Naive thymus-derived CD4-positive, alpha-beta T cell (primary cell): ENCODE measurements at regions not wholly inside any gene's neighbourhood (a gene's known extent, or its start where the extent isn't known, plus 50 kb on each side); places are given as distances from the start of the nearest gene placed in this dataset.
"Not testable (repeated sequence)": the region's sequence is repeated elsewhere in the genome, so short reads cannot be mapped to it uniquely, and the experiment has no call there.

Experiments used
- ATAC-seq: fragments of 150-1000 bp; cut with Tn5 transposase; 2 replicates; pipeline ENCODE4 v1.10.0; 2021; ENCODE audit warnings: mild to moderate bottlenecking, moderate library complexity
- CTCF ChIA-PET: fragments of 350-600 bp; sonication (Branson Sonifier 250); formaldehyde crosslinking; loops from one replicate; lab custom pipeline; 2021; ENCODE audit warnings: antibody characterized with exemption; lab: Charles Lee
- POLR2A ChIA-PET: fragments of 350-600 bp; sonication (Branson Sonifier 250); formaldehyde crosslinking; loops from one replicate; lab custom pipeline; 2021; ENCODE audit warnings: antibody characterized with exemption, inconsistent platforms; lab: Charles Lee
- DNase-seq, 9 donors: peaks; one replicate each; pipeline versions ENCODE4 v3.0.0 to v3.0.0-alpha.2; 2020 to 2022; ENCODE audit warnings: mixed read lengths in 1 of 9
- H3K27ac ChIP-seq: one replicate; pipeline ENCODE4 v1.7.0; 2013; ENCODE audit warnings: mild to moderate bottlenecking, low read depth, low read length, moderate library complexity
- H3K27me3 ChIP-seq, 2 donors: one replicate each; pipeline ENCODE4 v1.7.0; 2013; ENCODE audit warnings: low read length in 2 of 2, mild to moderate bottlenecking in 2 of 2, moderate library complexity in 2 of 2; ENCODE audit not compliant: control insufficient read depth in 2 of 2, insufficient read depth in 2 of 2
- H3K36me3 ChIP-seq, 3 experiments: 1 replicate in 2 of 3; 2 replicates in 1 of 3; pipeline ENCODE4 v1.7.0; 2013; ENCODE audit warnings: low read length in 3 of 3, mild to moderate bottlenecking in 3 of 3, moderate library complexity in 1 of 3; ENCODE audit not compliant: insufficient read depth in 3 of 3, control insufficient read depth in 2 of 3
- H3K4me1 ChIP-seq, 2 donors: one replicate each; pipeline ENCODE4 v1.7.0; 2013; ENCODE audit warnings: low read length in 2 of 2, mild to moderate bottlenecking in 2 of 2, moderate library complexity in 1 of 2; ENCODE audit not compliant: control insufficient read depth in 2 of 2, insufficient read depth in 2 of 2
- H3K4me3 ChIP-seq: 2 replicates; pipeline ENCODE4 v1.7.0; 2013; ENCODE audit warnings: mild to moderate bottlenecking, low read length
- H3K9me3 ChIP-seq, 3 experiments: 1 replicate in 2 of 3; 2 replicates in 1 of 3; pipeline ENCODE4 v1.7.0; 2013; ENCODE audit warnings: low read length in 3 of 3; ENCODE audit not compliant: control insufficient read depth in 2 of 3
- H3K27ac Mint-ChIP-seq, 9 donors: one replicate each; pipeline ENCODE4 v1.8.0; 2020 to 2022; ENCODE audit warnings: mixed read lengths in 9 of 9, mild to moderate bottlenecking in 8 of 9, moderate library complexity in 5 of 9, inconsistent platforms in 2 of 9
- H3K27me3 Mint-ChIP-seq, 5 donors: one replicate each; pipeline ENCODE4 v1.8.0; 2021 to 2022; ENCODE audit warnings: mixed read lengths in 5 of 5, mild to moderate bottlenecking in 1 of 5
- H3K36me3 Mint-ChIP-seq, 5 donors: one replicate each; pipeline ENCODE4 v1.8.0; 2020 to 2022; ENCODE audit warnings: mixed read lengths in 5 of 5, mild to moderate bottlenecking in 3 of 5, inconsistent platforms in 1 of 5
- H3K4me1 Mint-ChIP-seq, 7 donors: one replicate each; pipeline ENCODE4 v1.8.0; 2020 to 2022; ENCODE audit warnings: mixed read lengths in 7 of 7, mild to moderate bottlenecking in 3 of 7, inconsistent platforms in 1 of 7
- H3K4me3 Mint-ChIP-seq, 10 donors: one replicate each; pipeline ENCODE4 v1.8.0; 2020 to 2022; ENCODE audit warnings: mild to moderate bottlenecking in 10 of 10, mixed read lengths in 10 of 10, moderate library complexity in 6 of 10, inconsistent platforms in 2 of 10
- H3K9me3 Mint-ChIP-seq, 11 donors: one replicate each; pipeline ENCODE4 v1.8.0; 2020 to 2022; ENCODE audit warnings: mixed read lengths in 11 of 11, mild to moderate bottlenecking in 4 of 11, inconsistent platforms in 1 of 11, moderate library complexity in 1 of 11
- intact Hi-C, 2 donors: fragments of 100-400 bp; cut with micrococcal nuclease; formaldehyde crosslinking; loops; one replicate each; pipeline ENCODE4 v1.15.1; 2023

GRCh38 chr21:8377093-8377841, 2144.1 kb upstream of the TPTE start:
- H3K4me1 Mint-ChIP-seq, H3K4me1 ChIP-seq, DNase-seq, H3K27me3 ChIP-seq, H3K36me3 Mint-ChIP-seq, H3K4me3 Mint-ChIP-seq, POLR2A ChIA-PET, H3K27ac ChIP-seq, CTCF ChIA-PET, H3K27ac Mint-ChIP-seq, H3K36me3 ChIP-seq, H3K4me3 ChIP-seq, H3K9me3 ChIP-seq, intact Hi-C loops, H3K27me3 Mint-ChIP-seq, H3K9me3 Mint-ChIP-seq: not testable (repeated sequence)
- ATAC-seq, result peak; percentile 71

GRCh38 chr21:8380419-8381079, 2140.8 kb upstream of the TPTE start:
- H3K4me3 ChIP-seq, H3K4me1 ChIP-seq, CTCF ChIA-PET, H3K27ac ChIP-seq, H3K9me3 Mint-ChIP-seq, H3K36me3 Mint-ChIP-seq, H3K27me3 ChIP-seq, H3K27ac Mint-ChIP-seq, H3K36me3 ChIP-seq, DNase-seq, POLR2A ChIA-PET, H3K27me3 Mint-ChIP-seq, H3K4me1 Mint-ChIP-seq, intact Hi-C loops, H3K4me3 Mint-ChIP-seq, H3K9me3 ChIP-seq: not testable (repeated sequence)
- ATAC-seq, result peak; percentile 88

DNA sequence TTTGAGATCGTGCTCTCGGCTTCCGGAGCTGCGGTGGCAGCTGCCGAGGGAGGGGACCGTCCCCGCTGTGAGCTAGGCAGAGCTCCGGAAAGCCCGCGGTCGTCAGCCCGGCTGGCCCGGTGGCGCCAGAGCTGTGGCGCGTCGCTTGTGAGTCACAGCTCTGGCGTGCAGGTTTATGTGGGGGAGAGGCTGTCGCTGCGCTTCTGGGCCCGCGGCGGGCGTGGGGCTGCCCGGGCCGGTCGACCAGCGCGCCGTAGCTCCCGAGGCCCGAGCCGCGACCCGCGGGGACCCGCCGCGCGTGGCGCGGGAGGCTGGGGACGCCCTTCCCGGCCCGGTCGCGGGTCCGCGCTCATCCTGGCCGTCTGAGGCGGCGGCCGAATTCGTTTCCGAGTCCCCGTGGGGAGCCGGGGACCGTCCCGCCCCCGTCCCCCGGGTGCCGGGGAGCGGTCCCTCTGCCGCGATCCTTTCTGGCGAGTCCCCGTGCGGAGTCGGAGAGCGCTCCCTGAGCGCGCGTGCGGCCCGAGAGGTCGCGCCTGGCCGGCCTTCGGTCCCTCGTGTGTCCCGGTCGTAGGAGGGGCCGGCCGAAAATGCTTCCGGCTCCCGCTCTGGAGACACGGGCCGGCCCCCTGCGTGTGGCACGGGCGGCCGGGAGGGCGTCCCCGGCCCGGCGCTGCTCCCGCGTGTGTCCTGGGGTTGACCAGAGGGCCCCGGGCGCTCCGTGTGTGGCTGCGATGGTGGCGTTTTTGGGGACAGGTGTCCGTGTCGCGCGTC, 2133.0 kb upstream of the TPTE start:
- H3K27me3 Mint-ChIP-seq, H3K4me3 ChIP-seq, H3K4me3 Mint-ChIP-seq, intact Hi-C loops, POLR2A ChIA-PET, CTCF ChIA-PET, H3K36me3 ChIP-seq, DNase-seq, H3K9me3 ChIP-seq, H3K27ac Mint-ChIP-seq, H3K36me3 Mint-ChIP-seq, H3K4me1 ChIP-seq, H3K27me3 ChIP-seq, H3K27ac ChIP-seq, H3K9me3 Mint-ChIP-seq, H3K4me1 Mint-ChIP-seq: not testable (repeated sequence)
- peak; percentile 48 for ATAC-seq

GRCh38 chr21:8388940-8389238, 2132.5 kb upstream of the TPTE start:
- POLR2A ChIA-PET, H3K9me3 ChIP-seq, H3K27ac Mint-ChIP-seq, H3K4me1 Mint-ChIP-seq, H3K9me3 Mint-ChIP-seq, H3K27me3 ChIP-seq, H3K27me3 Mint-ChIP-seq, H3K4me1 ChIP-seq, CTCF ChIA-PET, H3K4me3 ChIP-seq, H3K36me3 Mint-ChIP-seq, ATAC-seq, DNase-seq, H3K36me3 ChIP-seq, intact Hi-C loops, H3K27ac ChIP-seq, H3K4me3 Mint-ChIP-seq: not testable (repeated sequence)

DNA sequence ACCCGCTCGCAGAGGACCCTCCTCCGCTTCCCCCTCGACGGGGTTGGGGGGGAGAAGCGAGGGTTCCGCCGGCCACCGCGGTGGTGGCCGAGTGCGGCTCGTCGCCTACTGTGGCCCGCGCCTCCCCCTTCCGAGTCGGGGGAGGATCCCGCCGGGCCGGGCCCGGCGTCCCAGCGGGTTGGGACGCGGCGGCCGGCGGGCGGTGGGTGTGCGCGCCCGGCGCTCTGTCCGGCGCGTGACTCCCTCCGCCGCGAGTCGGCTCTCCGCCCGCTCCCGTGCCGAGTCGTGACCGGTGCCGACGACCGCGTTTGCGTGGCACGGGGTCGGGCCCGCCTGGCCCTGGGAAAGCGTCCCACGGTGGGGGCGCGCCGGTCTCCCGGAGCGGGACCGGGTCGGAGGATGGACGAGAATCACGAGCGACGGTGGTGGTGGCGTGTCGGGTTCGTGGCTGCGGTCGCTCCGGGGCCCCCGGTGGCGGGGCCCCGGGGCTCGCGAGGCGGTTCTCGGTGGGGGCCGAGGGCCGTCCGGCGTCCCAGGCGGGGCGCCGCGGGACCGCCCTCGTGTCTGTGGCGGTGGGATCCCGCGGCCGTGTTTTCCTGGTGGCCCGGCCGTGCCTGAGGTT, 2130.7 kb upstream of the TPTE start:
- H3K27me3 ChIP-seq, POLR2A ChIA-PET, H3K4me1 Mint-ChIP-seq, ATAC-seq, H3K4me3 ChIP-seq, H3K4me3 Mint-ChIP-seq, H3K36me3 ChIP-seq, H3K36me3 Mint-ChIP-seq, H3K9me3 ChIP-seq, H3K4me1 ChIP-seq, intact Hi-C loops, H3K9me3 Mint-ChIP-seq, H3K27ac ChIP-seq, H3K27me3 Mint-ChIP-seq, DNase-seq, H3K27ac Mint-ChIP-seq, CTCF ChIA-PET: not testable (repeated sequence)

- H3K4me1 Mint-ChIP-seq, H3K36me3 ChIP-seq, H3K27ac ChIP-seq, DNase-seq, H3K4me1 ChIP-seq, POLR2A ChIA-PET, H3K27ac Mint-ChIP-seq, ATAC-seq, H3K36me3 Mint-ChIP-seq, intact Hi-C loops, H3K27me3 Mint-ChIP-seq, H3K9me3 Mint-ChIP-seq, H3K27me3 ChIP-seq, CTCF ChIA-PET, H3K4me3 Mint-ChIP-seq, H3K4me3 ChIP-seq, H3K9me3 ChIP-seq: not testable (repeated sequence)
Measured at GRCh38 chr21:8394380-8394779, 2127.0 kb upstream of the TPTE start.
